GM12891 (cell line): ENCODE measurements at regions not wholly inside any gene's neighbourhood (a gene's known extent, or its start where the extent isn't known, plus 50 kb on each side); places are given as distances from the start of the nearest gene placed in this dataset.
"Not testable (repeated sequence)": the region's sequence is repeated elsewhere in the genome, so short reads cannot be mapped to it uniquely, and the experiment has no call there.

Experiments
- DNase-seq: peaks from one replicate; pipeline ENCODE4 v3.0.0; 2011; ENCODE audit warnings: low spot score; ENCODE audit not compliant: insufficient read length
- FAIRE-seq: peaks from 2 replicates; lab custom pipeline; 2011; peaks lifted over from hg19 to GRCh38; lab: Jason Lieb, UNC
- PAX5 ChIP-seq: IDR thresholded peaks from 2 replicates; pipeline ENCODE4 v1.6.1; 2011; ENCODE audit warnings: low read length, moderate library complexity, mild to moderate bottlenecking; ENCODE audit not compliant: insufficient read depth, severe bottlenecking
- POLR2A ChIP-seq: IDR thresholded peaks from 2 replicates; pipeline ENCODE4 v1.6.1; 2011; ENCODE audit warnings: low read depth, low read length, control low read depth
- POLR2AphosphoS5 ChIP-seq: IDR thresholded peaks from 2 replicates; pipeline ENCODE4 v1.6.1; 2011; ENCODE audit warnings: low read depth, low read length, control low read depth
- POU2F2 ChIP-seq: IDR thresholded peaks from 2 replicates; pipeline ENCODE4 v1.6.1; 2011; ENCODE audit warnings: low read depth, mild to moderate bottlenecking, control low read depth, low read length, moderate library complexity
- SPI1 ChIP-seq: IDR thresholded peaks from 2 replicates; pipeline ENCODE4 v1.6.1; 2011; ENCODE audit warnings: low read depth, low read length, control low read depth
- TAF1 ChIP-seq: IDR thresholded peaks from 2 replicates; pipeline ENCODE4 v1.6.1; 2011; ENCODE audit warnings: low read depth, low read length, control low read depth

DNA sequence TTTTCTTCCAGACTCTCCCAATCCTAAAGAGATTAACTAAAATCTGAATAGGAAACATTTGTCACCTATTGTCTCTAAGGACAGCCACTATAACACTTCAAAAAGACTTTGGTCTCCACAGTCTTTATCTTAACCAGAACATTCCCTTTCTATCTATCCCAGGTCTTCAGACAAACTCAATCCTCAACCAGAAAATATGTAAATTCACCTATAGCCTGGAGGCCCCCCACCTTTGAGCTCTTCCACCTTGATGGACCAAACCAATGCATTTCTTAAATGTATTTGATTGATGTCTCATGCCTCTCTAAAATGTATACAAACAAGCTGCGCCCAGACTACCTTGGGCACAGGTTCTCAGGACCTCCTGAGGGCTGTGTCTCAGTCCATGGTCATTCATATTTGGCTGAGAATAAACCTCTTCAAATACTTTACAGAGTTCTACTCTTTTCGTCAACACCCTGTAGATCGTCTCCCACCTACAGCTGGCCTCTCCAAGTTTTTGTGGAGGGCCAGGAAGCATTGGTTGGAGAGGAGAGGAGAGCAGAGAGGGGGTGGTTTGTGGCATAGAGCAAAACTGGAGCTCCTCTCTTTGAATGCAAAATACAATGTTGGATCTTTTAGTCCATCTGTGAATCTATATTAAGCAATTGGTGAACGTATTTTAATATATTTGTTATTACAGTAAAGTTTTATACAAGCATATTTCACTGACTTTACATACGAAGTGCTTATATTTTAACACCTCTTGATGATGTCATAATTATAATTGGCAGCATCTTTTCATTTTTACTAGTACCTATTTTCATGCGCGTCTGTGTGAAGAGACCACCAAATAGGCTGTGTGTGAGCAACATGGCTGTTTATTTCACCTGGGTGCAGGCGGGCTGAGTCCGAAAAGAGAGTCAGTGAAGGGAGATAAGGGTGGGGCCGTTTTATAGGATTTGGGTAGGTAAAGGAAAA lies 230.7 kb upstream of the DUSP10 start:
- TF ChIP-seq POU2F2, result no peak
- TF ChIP-seq TAF1, result no peak
- no peak for TF ChIP-seq PAX5
- no peak for TF ChIP-seq POLR2A
- no peak for TF ChIP-seq SPI1
- no peak for TF ChIP-seq POLR2AphosphoS5
- DNase-seq, result no peak
- no peak for FAIRE-seq

DNA sequence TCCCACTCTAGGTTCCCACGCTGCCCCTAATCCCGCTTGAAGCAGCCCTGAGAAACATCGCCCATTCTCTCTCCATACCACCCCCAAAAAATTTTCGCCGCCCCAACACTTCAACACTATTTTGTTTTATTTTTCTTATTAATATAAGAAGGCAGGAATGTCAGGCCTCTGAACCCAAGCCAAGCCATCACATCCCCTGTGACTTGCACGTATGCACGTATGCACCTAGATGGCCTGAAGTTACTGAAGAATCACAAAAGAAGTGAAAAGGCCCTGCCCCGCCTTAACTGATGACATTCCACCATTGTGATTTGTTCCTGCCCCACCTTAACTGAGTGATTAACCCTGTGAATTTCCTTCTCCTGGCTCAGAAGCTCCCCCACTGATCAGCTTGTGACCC lies 229.1 kb upstream of the DUSP10 start:
- not testable (repeated sequence) for FAIRE-seq, DNase-seq

DNA sequence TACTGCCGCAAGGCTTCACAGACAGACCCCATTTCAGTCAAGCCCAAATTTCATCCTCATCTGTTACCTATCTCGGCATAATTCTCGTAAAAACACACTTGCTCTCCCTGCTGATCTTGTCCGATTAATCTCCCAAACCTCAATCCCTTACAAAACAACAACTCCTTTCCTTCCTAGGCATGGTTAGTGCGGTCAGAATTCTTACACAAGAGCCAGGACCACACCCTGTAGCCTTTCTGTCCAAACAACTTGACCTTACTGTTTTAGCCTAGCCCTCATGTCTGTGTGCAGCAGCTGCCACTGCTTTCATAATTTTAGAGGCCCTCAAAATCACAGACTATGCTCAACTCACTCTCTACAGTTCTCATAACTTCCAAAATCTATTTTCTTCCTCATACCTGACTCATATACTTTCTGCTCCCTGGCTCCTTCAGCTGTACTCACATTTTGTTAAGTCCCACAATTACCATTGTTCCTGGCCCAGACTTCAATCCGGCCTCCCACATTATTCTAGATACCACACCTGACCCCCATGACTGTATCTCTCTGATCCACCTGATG lies 227.5 kb upstream of the DUSP10 start:
- not testable (repeated sequence) for DNase-seq, FAIRE-seq

DNA sequence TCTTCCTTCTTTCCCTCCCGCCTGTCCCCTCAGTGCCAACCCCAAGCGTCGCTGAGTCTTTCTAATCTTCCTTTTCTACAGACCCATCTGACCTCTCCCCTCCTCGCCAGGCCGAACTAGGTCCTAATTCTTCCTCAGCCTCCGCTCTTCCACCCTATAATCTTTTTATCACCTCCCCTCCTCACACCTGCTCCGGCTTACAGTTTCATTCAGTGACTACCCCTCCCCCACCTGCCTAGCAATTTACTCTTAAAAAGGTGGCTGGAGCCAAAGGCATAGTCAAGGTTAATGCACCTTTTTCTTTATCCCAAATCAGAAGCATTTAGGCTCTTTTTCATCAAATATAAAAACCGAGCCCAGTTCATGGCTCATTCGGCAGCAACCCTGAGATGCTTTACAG lies 225.6 kb upstream of the DUSP10 start:
- not testable (repeated sequence) for FAIRE-seq, DNase-seq

DNA sequence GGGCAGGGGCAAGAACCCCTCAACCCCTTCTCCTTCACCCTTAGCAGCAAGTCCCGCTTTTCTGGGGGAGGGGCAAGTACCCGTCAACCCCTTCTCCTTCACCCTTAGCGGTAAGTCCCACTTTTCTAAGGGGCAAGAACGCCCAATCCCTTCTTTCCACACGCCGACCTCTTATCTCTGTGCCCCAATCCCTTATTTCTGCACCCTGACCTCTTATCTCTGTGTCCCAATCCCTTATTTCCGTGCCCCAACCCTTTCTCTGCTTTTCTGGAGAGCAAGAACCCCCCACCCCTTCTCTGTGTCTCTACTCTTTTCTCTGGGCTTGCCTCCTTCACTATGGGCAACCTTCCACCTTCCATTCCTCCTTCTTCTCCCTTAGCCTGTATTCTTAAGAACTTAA lies 225.0 kb upstream of the DUSP10 start:
- not testable (repeated sequence) for DNase-seq, FAIRE-seq

DNA sequence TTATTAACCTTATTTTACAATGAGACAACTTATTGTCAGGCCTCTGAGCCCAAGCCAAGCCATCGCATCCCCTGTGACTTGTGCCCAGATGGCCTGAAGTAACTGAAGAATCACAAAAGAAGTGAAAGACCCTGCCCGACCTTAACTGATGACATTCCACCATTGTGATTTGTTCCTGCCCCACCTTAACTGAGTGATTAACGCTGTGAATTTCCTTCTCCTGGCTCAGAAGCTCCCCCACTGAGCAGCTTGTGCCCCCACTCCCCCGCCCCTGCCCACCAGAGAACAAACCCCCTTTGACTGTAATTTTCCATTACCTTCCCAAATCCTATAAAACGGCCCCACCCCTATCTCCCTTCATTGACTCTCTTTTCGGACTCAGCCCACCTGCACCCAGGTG lies 224.0 kb upstream of the DUSP10 start:
- FAIRE-seq, result not testable (repeated sequence)

DNA sequence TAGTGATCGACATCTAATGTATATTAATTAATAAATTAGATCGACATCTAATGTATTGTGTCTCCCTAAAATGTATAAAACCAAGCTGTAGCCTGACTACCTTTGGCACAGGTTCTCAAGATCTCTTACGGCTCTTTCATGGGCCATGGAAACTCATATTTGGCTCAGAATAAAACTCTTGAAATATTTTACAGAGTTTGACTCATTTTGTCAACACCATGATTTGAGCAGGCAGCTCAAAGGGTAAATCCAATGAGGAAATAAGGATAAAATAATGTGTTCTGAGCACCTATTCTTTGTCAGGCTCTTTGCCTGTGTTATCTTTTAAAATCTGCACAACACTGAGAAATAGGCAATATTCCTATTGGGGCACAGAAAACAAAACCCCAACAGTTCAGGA lies 223.4 kb upstream of the DUSP10 start:
- DNase-seq (no peak), FAIRE-seq (no peak)
- TF ChIP-seq POLR2A (no peak), TAF1 (no peak), POLR2AphosphoS5 (no peak), PAX5 (no peak), SPI1 (no peak), POU2F2 (no peak)

More for the DNA sequence above, 224.0 kb upstream of the DUSP10 start:
- DNase-seq, result not testable (repeated sequence)

DNA sequence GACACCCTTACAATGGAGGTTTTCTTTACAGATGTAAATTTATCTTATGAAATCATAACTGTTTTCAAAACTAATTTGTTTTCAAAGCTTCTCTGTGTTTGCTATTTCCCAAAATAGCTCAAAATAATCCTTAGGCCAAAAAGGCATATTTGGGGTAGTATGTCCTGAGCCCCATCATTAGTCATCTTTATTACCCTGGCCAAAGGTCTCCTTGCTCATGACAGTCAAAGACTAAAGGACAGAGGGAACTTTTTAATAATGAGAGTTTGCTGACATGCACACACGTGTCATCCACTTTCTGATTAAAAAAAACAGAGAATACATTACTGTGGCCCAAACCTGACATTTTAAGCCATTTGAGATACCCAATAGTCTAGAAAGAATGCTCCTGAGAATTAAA lies 221.9 kb upstream of the DUSP10 start:
- DNase-seq, result no peak
- no peak for TF ChIP-seq POLR2A
- FAIRE-seq, result no peak

DNA sequence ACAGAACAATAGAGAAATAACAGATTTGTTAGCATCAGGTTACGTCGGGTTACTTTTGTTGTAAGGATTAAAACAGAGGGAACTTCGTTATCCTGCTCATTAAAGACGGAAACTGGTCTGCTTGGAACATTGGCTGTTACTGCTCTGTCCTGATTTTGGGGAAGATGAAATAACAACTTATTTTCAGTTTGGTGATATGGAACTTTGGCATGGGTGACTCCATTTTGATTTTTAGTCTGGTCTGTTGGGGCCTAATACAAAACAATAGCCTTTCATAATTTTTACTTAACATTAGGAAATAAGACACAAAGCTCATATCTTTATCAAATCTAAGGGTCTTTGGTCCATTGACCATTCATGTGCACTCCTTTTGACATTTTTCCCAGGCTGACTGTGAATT lies 220.5 kb upstream of the DUSP10 start:
- no peak for FAIRE-seq
- no peak for DNase-seq
- TF ChIP-seq POLR2AphosphoS5, result no peak
- TF ChIP-seq SPI1, result no peak
- TF ChIP-seq TAF1, result no peak
- no peak for TF ChIP-seq POLR2A
- TF ChIP-seq PAX5, result no peak
- TF ChIP-seq POU2F2, result no peak

DNA sequence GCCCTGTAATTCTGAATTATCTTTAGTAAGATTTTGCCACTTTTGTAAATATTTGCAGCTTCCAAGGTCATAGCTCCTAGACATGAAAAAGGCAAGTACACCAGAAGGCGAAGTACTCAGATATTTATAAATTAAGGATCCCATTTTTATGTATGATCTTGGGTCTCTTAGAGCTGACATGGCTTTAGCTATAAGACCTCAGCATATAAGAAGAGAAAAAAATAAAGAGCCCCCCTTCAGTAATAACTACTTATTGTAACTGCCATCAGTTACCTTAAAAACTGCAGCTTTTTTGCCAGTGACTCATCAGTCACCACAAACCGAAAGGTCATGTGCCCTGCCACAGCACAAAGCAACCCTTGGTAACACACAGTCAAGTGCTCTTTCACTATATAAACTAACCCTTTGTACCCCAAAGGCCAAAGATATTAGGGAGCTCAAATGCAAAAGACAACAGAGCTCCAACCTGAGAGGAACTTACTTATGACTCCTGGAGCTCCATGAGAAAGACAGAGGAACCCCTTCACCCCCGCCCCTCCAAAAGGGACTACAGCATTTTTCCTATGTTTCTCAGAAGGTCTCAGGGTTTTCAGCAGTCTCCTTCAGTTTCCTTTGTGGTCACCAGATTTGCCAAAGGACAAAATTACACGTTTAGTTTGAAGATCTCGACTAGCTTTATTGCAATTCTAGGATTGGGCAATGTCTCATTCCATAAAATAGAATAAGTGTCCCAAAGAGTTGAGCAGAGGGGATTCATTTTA lies 219.8 kb upstream of the DUSP10 start:
- no peak for DNase-seq
- no peak for FAIRE-seq
- TF ChIP-seq SPI1 (no peak), POU2F2 (no peak), TAF1 (no peak), POLR2A (no peak), PAX5 (no peak), POLR2AphosphoS5 (no peak)

DNA sequence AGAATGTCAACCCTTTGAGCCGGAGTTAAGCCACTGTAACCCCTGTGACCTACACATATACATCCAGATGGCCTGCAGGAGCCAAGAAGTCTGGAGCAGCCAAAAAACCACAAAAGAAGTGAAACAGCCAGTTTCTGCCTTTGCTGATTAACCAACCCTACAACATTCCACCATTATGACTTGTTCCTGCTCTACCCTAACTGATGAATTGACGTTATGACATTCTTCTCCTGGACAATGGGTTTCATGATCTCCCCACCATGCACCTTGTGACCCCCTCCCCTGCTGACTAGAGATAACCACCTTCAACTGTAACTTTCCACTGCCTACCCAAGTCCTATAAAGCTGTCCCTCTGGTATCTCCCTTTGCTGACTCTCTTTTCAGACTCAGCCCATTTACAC lies 216.3 kb upstream of the DUSP10 start:
- not testable (repeated sequence) for DNase-seq
- FAIRE-seq, result peak; percentile 23

DNA sequence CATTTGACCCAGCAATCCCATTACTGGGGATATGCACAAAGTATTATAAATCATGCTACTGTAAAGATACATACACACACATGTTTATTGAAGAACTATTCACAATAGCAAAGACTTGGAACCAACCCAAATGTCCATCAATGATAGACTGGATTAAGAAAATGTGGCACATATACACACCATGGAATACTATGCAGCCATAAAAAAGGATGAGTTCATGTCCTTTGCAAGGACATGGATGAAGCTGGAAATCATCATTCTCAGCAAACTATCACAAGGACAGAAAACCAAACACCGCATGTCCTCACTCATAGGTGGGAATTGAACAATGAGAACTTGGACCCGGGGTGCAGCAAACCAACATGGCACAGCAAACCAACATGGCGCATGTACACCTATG lies 215.5 kb upstream of the DUSP10 start:
- not testable (repeated sequence) for DNase-seq, FAIRE-seq
